Caco-2 (cell line): ENCODE measurements at regions not wholly inside any gene's neighbourhood (a gene's known extent, or its start where the extent isn't known, plus 50 kb on each side); places are given as distances from the start of the nearest gene placed in this dataset.

Source experiments
- BruUV-seq: library from RNA; stranded (reverse); fragments of 400-500 nt; replicated peaks from 2 replicates; lab custom pipeline; 2021; lab: Mats Ljungman, UMichigan
- CTCF ChIA-PET: fragments of 300-600 bp; sonication (Branson Sonifier 250); formaldehyde crosslinking; loops from one replicate; lab custom pipeline; 2022; ENCODE audit warnings: antibody characterized with exemption; lab: Charles Lee
- POLR2A ChIA-PET: fragments of 300-600 bp; sonication (Branson Sonifier 250); formaldehyde crosslinking; loops from one replicate; lab custom pipeline; 2022; ENCODE audit warnings: antibody characterized with exemption; lab: Charles Lee
- DNase-seq, 2 experiments: peaks; one replicate each; pipeline versions ENCODE4 v3.0.0 to v3.0.0-alpha.2; 2020 to 2022
- H3K27me3 ChIP-seq: replicated peaks from 2 replicates; pipeline ENCODE4 v1.6.0; 2011; ENCODE audit warnings: low read length; ENCODE audit not compliant: control insufficient read depth, insufficient read depth
- H3K36me3 ChIP-seq: 2 replicates; pipeline ENCODE4 v1.5.1; 2011; ENCODE audit warnings: low read length; ENCODE audit not compliant: control insufficient read depth, insufficient read depth
- H3K4me1 ChIP-seq: fragments of 250-450 bp; sonication (Bioruptor Pico); 2 replicates; pipeline ENCODE4 v1.5.1; 2020; ENCODE audit warnings: mild to moderate bottlenecking
- H3K4me3 ChIP-seq: 2 replicates; pipeline ENCODE4 v1.5.1; 2011; ENCODE audit warnings: low read depth, mild to moderate bottlenecking, control low read depth, low read length
- H3K9me3 ChIP-seq: fragments of 250-450 bp; sonication (Bioruptor Pico); 2 replicates; pipeline ENCODE4 v1.5.1; 2020; ENCODE audit warnings: mild to moderate bottlenecking, moderate library complexity
- H3K27ac Mint-ChIP-seq: one replicate; pipeline ENCODE4 v1.8.0; 2022; ENCODE audit warnings: mixed read lengths; ENCODE audit not compliant: unreplicated experiment
- H3K27me3 Mint-ChIP-seq: one replicate; pipeline ENCODE4 v1.8.0; 2022; ENCODE audit warnings: mixed read lengths; ENCODE audit not compliant: insufficient read depth, unreplicated experiment
- H3K36me3 Mint-ChIP-seq: one replicate; pipeline ENCODE4 v1.8.0; 2022; ENCODE audit warnings: mild to moderate bottlenecking, mixed read lengths; ENCODE audit not compliant: insufficient read depth, unreplicated experiment
- H3K4me1 Mint-ChIP-seq: one replicate; pipeline ENCODE4 v1.8.0; 2022; ENCODE audit warnings: low read depth, mixed read lengths; ENCODE audit not compliant: unreplicated experiment
- H3K4me3 Mint-ChIP-seq: one replicate; pipeline ENCODE4 v1.8.0; 2022; ENCODE audit warnings: mild to moderate bottlenecking, moderate library complexity, mixed read lengths; ENCODE audit not compliant: unreplicated experiment
- H3K9me3 Mint-ChIP-seq: one replicate; pipeline ENCODE4 v1.8.0; 2022; ENCODE audit warnings: mixed read lengths; ENCODE audit not compliant: unreplicated experiment
- CTCF ChIP-seq, 2 experiments: fragments of 200-600 bp in 1 of 2; IDR thresholded peaks; 1 replicate in 1 of 2; 2 replicates in 1 of 2; pipeline versions ENCODE4 v1.5.1 to v1.8.0; 2011 to 2022; ENCODE audit warnings: antibody characterized with exemption in 1 of 2, control low read depth in 1 of 2, inconsistent platforms in 1 of 2, low read depth in 1 of 2, low read length in 1 of 2, mild to moderate bottlenecking in 1 of 2, moderate library complexity in 1 of 2; ENCODE audit not compliant: insufficient read depth in 1 of 2, severe bottlenecking in 1 of 2, unreplicated experiment in 1 of 2
- intact Hi-C: fragments of 100-400 bp; cut with micrococcal nuclease; formaldehyde crosslinking; loops from one replicate; pipeline ENCODE4 v1.10.0; 2022; ENCODE audit not compliant: unreplicated experiment

GRCh38 chr5:2385818-2386217 is 365.7 kb downstream of the IRX2 start:
- no peak for TF ChIP-seq CTCF (IDR thresholded peaks at IDR 0.05; ENCODE audit: insufficient read depth in 1 of 2, low read depth in 1 of 2, low read length in 1 of 2, severe bottlenecking in 1 of 2, unreplicated experiment in 1 of 2)
- H3K4me1 ChIP-seq, result no peaks in the 10 kb centered on the region
- DNase-seq, result no peak
- H3K27me3 ChIP-seq, result no peaks in the 10 kb centered on the region; the same call in 1 of the 2 replicates
- Mint-ChIP-seq H3K9me3 (no peaks in the 10 kb centered on the region), H3K27me3 (peaks cover 7% of the 10 kb centered on the region), H3K27ac (no peak overlapping the region), H3K36me3 (no peaks in the 10 kb centered on the region), H3K4me3 (no peak overlapping the region), H3K4me1 (no peaks in the 10 kb centered on the region)
- no peaks in the 10 kb centered on the region for H3K9me3 ChIP-seq
- POLR2A ChIA-PET, result no interaction called here
- no TSS peak for BruUV-seq
- no peaks in the 10 kb centered on the region for H3K36me3 ChIP-seq
- no peak overlapping the region for H3K4me3 ChIP-seq
- CTCF ChIA-PET, result no interaction called here
- intact Hi-C loops, result no loop called here

GRCh38 chr5:2383698-2384065 is 367.8 kb downstream of the IRX2 start:
- no peaks in the 10 kb centered on the region for H3K36me3 Mint-ChIP-seq
- no TSS peak for BruUV-seq
- no peak overlapping the region for H3K27ac Mint-ChIP-seq

GRCh38 chr5:2382776-2383697 is 368.4 kb downstream of the IRX2 start:
- H3K36me3 Mint-ChIP-seq, result no peaks in the 10 kb centered on the region
- no peak overlapping the region for H3K27ac Mint-ChIP-seq
- no peak overlapping the region for H3K4me3 Mint-ChIP-seq
- DNase-seq, result no peak
- peaks cover 10% of the 10 kb centered on the region for H3K27me3 Mint-ChIP-seq
- CTCF ChIA-PET, result no interaction called here
- Histone ChIP-seq H3K4me3 (no peak overlapping the region), H3K9me3 (no peaks in the 10 kb centered on the region), H3K27me3 (no peaks in the 10 kb centered on the region), H3K4me1 (no peaks in the 10 kb centered on the region), H3K36me3 (no peaks in the 10 kb centered on the region)
- POLR2A ChIA-PET, result no interaction called here
- TF ChIP-seq CTCF (IDR thresholded peaks at IDR 0.05; ENCODE audit: insufficient read depth in 1 of 2, low read depth in 1 of 2, low read length in 1 of 2, severe bottlenecking in 1 of 2, unreplicated experiment in 1 of 2), result no peak
- H3K4me1 Mint-ChIP-seq, result no peaks in the 10 kb centered on the region
- H3K9me3 Mint-ChIP-seq, result no peaks in the 10 kb centered on the region
- intact Hi-C loops, result no loop called here
- BruUV-seq, result no TSS peak

More at GRCh38 chr5:2383698-2384065, 367.8 kb downstream of the IRX2 start:
- TF ChIP-seq CTCF (IDR thresholded peaks at IDR 0.05; ENCODE audit: insufficient read depth in 1 of 2, low read depth in 1 of 2, low read length in 1 of 2, severe bottlenecking in 1 of 2, unreplicated experiment in 1 of 2), result no peak
- no peak overlapping the region for H3K4me3 Mint-ChIP-seq
- H3K27me3 ChIP-seq, result no peaks in the 10 kb centered on the region
- no peaks in the 10 kb centered on the region for H3K9me3 ChIP-seq
- no peaks in the 10 kb centered on the region for H3K36me3 ChIP-seq
- no peak for DNase-seq
- H3K4me3 ChIP-seq, result no peak overlapping the region
- no peaks in the 10 kb centered on the region for H3K4me1 ChIP-seq
- CTCF ChIA-PET, result no interaction called here
- H3K27me3 Mint-ChIP-seq, result peaks cover 10% of the 10 kb centered on the region
- POLR2A ChIA-PET, result no interaction called here
- no peaks in the 10 kb centered on the region for H3K9me3 Mint-ChIP-seq
- intact Hi-C loops, result no loop called here
- no peaks in the 10 kb centered on the region for H3K4me1 Mint-ChIP-seq
